Hepatic stellate cell (primary cell): ENCODE measurements at regions not wholly inside any gene's neighbourhood (a gene's known extent, or its start where the extent isn't known, plus 50 kb on each side); places are given as distances from the start of the nearest gene placed in this dataset.
A peak's percentile ranks its signal among the peaks of the same experiment; 100 is the strongest.

ENCODE experiments used
- DNase-seq: peaks from one replicate; pipeline ENCODE4 v3.0.0; 2011; ENCODE audit warnings: low spot score

DNA sequence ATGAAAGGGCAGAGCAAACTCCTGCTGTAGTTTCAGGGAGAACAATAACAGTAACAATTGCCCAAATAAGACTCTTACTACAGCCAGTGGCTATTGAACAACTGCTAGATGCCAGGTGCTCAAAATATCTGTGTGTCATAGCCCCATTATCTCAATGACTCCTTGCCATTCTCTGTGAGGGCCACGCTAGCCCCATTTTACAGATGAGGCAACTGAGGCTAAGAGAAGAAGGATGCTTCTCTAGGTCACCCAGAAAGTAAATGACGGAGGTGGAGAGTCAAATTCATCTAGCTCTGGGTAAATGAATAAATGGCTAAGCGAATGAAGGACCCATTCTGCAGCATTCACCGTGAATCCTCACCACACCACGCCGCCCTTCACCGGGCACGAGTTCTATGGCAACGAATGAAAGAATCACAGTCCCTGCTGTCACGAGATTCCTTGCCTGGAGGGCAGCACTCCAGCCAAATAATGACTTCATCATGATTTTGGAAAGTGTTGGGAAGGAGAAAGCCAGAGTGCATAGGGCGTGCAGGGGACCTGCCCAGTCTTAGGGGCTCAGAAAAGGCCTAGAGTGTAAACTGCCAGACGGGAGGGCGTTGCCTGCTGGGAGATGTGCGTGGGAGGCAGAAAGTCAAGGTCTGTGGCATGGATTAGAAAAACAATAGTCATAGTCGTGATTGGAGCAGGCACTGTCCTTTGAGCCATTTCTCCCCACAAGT, 147.2 kb downstream of the C9orf50 start:
- no peak for DNase-seq

DNA sequence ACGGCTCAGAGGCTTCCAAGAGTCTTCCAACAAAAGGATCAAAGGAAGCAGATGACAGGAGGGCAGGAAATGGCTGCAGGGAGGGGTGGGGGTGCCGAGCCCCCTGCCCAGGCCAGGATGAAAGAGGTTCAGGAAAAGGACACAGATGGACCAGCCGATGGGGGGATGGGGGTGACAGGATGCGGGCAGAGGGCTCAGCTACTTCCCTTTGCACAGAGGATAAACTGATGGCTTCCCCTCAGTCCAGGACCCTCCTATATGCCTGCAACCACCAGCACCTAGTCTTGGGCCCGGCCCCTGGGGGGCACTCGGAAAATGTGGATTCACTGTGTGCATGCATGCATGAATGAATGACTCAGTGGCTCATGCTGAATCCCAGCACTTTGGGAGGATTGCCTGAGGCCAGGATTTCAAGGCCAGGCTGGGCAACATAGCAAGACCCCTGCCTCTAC, 148.2 kb downstream of the C9orf50 start:
- no peak for DNase-seq

- DNase-seq: no peak
Observed at GRCh38 chr9:129471201-129472019, 149.5 kb downstream of the C9orf50 start.

- DNase-seq: no peak
Observed at GRCh38 chr9:129469988-129470316, 150.9 kb downstream of the C9orf50 start.

GRCh38 chr9:129469188-129469987, 151.5 kb downstream of the C9orf50 start:
- DNase-seq: no peak

GRCh38 chr9:129467739-129468666, 152.9 kb downstream of the C9orf50 start:
- no peak for DNase-seq

GRCh38 chr9:129467004-129467588, 153.8 kb downstream of the C9orf50 start:
- no peak for DNase-seq

DNA sequence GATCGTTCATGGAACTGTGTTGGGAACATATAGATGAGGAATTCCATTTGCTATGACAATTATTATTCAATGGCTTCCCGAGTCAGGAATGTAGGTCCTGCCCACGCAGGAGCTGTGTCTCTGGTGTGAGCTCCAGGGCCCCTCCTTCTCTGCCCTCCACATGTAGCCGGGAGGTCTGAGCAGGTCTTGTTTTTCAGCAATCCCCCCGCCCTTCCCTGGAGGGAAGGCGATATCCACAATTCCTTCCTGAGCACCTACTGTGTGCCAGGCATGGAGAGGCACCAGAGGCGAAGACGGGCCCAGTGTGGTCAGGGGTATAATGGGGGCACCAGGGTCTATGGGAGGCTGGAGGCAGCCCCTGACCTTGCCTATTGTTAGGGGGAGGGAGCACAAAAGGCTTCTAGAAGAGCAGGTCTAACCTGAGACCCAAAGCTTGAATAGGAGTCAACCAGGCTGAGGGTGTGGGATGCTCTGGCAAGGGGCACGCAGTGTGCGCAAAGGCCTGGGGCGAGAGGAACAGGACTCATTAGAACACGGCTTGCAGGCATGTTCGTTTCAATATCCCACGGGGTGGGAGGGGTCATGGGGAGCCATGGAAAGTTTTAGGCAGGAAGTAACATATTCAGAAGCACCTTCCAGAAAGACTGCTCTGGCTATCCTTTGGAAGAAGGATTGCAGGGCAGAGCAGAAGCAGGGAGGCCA, 154.9 kb downstream of the C9orf50 start:
- no peak for DNase-seq

DNA sequence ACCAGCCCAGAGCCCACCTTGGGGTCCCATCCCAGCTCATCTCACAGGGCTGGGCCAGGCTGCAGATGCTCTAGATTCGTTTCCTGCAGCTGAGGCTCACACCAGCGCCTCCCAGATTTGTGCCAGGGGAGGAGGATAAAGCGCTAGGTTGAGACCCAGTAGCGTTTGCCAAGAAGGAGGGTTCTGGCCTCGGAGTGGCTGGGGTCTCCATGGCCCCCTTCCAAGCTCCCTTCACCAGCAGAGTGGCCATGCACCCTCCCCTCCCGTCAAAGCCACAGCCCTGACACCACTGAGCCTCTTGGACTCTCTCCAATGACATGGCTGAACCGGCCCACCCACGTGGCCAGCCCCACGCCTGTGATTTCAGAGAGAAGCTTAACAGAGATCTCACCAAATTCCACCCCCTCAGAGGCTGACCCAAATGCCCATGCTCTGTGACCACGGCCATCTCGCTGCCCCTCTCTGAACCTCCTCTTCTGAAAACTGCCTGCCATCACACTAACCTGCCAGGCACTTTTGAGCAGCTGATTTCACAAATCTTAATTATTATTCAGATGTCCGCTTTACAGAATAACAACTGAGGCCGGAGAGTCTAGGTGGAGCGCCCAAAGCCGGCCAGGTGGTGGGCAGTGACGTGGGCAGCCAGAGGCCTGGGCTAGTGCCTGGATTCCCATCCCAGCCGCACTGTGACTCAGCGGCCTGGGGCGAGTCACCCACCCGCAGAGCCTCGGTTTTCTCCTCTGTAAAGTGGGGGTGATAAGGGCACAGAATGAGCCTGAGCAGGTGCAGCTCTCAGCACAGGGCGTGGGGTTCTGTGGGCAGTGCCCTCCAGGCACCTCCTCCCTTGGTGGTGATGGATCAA, 155.7 kb downstream of the C9orf50 start:
- peak; percentile 57 for DNase-seq

- DNase-seq: no peak
Observed at GRCh38 chr9:129463994-129464393, 156.9 kb downstream of the C9orf50 start.

DNA sequence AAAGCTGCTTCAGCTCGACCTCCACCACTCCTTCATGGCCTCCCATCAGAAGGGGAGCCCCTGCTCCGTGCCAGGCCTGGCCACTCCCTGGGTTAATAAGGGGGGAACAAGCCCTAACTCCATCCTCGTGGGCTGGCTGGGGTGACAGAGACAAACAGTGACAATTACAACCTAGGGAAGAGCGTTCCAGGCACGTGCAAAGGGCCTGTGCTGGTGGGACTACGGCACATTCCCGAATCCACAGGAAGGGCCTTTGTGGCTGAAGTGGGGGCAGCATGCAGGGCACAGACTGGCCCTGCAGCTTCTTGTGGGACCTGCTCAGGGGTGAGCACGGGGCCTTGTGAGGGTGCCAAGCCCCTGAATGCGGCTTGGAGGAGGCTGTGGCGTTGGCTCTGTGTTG, 157.4 kb downstream of the C9orf50 start:
- no peak for DNase-seq

GRCh38 chr9:129462360-129462759, 158.5 kb downstream of the C9orf50 start:
- no peak for DNase-seq

DNA sequence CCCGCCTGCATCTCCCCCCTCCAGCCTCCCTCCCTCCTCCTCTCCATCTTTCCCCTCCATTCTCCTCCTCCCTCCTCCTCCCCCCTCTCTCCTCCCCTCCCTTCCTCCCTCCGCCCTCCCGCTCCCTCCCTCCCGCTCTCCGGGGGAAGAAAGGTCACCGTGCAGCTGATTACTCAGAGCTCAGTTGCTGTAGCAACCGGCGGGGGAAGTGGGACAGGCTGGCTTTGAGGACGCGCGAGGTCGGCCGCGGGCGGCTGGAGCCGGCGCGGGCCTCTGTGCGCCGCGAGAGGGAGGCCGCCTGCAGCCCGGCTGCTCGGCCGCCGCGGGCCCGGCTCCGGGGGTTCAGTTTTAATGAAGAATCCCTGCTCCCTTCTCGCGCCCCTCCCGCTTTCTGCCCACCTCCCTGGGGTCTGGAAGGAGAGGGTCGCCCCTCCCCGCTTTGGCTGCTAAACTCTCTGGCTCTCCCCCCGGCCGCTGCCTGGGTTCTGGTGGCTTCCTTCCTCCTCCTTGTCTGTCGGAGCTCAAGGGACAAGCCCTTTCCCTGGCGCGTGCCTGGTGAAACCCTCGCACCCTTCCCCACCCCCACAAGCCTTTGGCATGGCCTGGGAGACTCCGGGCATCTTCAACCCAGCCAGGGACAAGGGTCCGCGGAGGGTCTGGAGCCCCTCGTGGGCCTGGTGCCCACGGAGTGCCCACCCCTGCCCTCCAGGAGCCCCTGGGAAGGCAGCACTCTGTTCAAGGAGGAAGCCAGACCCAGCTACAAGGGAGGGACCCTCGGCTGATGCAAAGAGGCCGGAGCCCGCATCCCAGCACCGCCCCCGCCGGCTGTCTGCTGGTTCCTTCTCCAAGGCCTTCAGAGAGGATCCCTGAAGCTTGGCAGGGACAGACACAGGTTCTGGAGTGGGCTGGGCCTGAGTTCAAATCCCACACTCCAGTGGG, 160.3 kb downstream of the C9orf50 start:
- DNase-seq: peak; percentile 99

GRCh38 chr9:129459547-129460322, 161.2 kb downstream of the C9orf50 start:
- DNase-seq: no peak

DNA sequence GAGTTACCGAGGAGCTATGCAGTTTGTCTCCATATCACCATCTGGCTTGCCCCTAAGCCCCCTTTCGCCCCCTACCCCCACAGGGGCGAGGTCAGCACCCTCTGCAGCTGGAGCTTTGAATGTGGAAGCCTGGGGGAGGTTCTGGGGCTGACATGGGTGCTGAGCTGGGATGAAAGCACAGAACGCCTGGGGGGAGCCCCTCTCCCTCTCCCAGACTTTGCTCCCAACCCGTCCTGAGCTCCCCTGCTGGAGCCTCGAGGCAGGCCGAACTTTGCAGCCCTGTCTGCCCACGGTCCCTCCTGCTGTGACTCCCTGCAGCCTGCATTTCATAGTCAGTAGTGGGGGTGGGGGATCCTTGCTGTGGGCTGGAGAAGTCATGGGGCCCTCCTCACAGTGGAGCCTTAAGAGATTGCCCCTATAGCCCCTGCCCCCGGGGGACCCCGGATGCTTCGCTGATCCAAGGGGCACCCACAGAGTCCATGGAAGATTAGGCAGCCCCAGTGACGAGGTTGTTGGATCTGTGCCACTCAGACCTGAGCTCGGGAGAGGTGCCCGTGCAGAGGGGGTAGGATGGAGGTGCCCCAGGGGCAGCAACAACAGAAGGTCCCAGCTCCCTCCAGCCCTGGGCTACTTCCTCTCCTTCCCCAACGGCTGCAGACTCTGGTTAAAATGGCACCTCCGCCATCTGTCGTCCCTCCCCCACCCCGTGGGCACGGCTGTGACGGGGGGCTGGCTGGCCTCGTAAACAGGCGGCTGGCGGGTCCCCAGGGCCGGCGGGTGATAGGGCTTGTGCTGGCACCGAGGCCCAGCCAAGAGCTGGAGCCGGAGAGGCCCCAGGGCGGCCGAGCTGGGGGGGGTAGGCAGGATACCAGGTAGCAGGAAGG, 162.0 kb downstream of the C9orf50 start:
- no peak for DNase-seq

DNA sequence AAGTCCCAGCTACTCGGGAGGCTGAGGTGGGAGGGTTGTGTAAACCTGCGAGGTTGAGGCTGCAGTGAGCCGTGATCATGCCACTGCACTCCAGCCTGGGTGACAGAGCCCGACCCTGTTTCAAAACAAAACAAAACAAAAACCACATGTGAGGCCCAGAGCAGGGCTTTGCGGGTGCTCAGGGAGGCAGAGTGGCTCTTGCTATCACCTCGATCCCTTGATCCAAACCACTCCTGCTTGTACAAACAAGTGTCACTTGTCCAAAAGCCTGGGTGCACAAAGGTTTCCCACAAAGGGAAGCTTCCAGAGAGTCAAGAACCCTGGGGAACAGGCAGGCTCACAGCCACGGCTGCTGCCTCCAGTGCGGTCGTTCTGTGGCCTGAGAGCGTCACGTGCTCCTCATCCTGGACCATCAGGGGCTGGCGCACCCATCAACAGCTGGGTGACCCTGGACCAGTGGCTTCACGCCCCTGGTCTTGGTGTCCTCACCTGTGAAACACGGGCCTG, 162.7 kb downstream of the C9orf50 start:
- peak; percentile 56 for DNase-seq
